ENCODE measurements at regions not wholly inside any gene's neighbourhood (a gene's known extent, or its start where the extent isn't known, plus 50 kb on each side); places are given as distances from the start of the nearest gene placed in this dataset.

DNA sequence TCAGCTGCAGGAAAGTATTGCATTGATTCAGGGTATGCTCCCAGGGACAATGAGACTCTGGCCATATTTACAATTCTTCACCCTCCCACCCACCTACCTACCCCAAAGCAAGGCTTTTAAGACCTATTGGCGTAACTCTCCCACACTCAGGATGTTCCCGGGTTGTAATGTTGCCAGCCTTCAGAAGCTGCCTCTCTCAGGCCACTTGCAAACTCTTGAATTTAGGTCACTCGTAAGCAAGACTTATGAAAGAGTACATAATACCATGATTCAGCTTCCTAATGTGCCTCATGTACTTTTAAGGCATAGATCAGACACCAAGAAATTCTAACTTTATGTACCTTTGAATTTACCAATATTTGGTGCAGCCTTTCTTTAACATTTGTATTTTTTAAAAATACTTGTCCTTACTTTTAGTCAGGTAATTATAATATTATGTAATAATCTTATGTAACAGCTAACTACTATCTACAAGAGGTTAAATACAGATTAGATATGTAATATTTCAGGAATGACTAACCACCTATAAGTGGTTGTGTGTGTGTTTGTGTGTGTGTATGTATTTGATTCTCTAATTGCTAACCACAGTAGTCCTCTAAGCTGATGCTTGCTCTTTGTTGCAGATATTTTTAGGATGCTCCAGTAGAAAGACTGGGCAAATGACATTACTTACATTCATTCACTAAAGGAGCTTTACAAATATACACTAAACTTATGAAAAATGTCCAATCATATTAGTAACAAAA lies 630.5 kb upstream of the MEF2C start:
- no peak for TF ChIP-seq POLR2AphosphoS5 (IDR thresholded peaks at IDR 0.05)
- TF ChIP-seq, protein P1, sequence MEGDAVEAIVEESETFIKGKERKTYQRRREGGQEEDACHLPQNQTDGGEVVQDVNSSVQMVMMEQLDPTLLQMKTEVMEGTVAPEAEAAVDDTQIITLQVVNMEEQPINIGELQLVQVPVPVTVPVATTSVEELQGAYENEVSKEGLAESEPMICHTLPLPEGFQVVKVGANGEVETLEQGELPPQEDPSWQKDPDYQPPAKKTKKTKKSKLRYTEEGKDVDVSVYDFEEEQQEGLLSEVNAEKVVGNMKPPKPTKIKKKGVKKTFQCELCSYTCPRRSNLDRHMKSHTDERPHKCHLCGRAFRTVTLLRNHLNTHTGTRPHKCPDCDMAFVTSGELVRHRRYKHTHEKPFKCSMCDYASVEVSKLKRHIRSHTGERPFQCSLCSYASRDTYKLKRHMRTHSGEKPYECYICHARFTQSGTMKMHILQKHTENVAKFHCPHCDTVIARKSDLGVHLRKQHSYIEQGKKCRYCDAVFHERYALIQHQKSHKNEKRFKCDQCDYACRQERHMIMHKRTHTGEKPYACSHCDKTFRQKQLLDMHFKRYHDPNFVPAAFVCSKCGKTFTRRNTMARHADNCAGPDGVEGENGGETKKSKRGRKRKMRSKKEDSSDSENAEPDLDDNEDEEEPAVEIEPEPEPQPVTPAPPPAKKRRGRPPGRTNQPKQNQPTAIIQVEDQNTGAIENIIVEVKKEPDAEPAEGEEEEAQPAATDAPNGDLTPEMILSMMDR (IDR thresholded peaks at IDR 0.05): no peak
- no peak for TF ChIP-seq POLR2A (IDR thresholded peaks at IDR 0.05)
